DND-41 (cell line): ENCODE measurements at regions not wholly inside any gene's neighbourhood (a gene's known extent, or its start where the extent isn't known, plus 50 kb on each side); places are given as distances from the start of the nearest gene placed in this dataset.

ENCODE experiments used
- ATAC-seq: fragments of 200-7000 bp; cut with Tn5 transposase; 3 replicates; pipeline ENCODE4 v1.9.1; 2021; ENCODE audit warnings: low read depth; ENCODE audit not compliant: insufficient read depth
- DNase-seq: peaks from one replicate; pipeline ENCODE4 v3.0.0-alpha.2; 2020
- H2AFZ ChIP-seq: 2 replicates; pipeline ENCODE4 v1.6.0; 2012; ENCODE audit warnings: low read depth, low read length
- H3K27ac ChIP-seq: 2 replicates; pipeline ENCODE4 v1.5.1; 2012; ENCODE audit warnings: low read length, inconsistent platforms
- H3K27me3 ChIP-seq: fragments of 200-600 bp; sonication (generic); 2 replicates; pipeline ENCODE4 v1.6.0; 2012; ENCODE audit warnings: low read length, mild to moderate bottlenecking, inconsistent platforms; ENCODE audit not compliant: insufficient read depth, poor library complexity
- H3K36me3 ChIP-seq: 2 replicates; pipeline ENCODE4 v1.5.1; 2012; ENCODE audit warnings: low read length, inconsistent platforms; ENCODE audit not compliant: insufficient read depth
- H3K4me1 ChIP-seq: 2 replicates; pipeline ENCODE4 v1.5.1; 2012; ENCODE audit warnings: mild to moderate bottlenecking, low read length; ENCODE audit not compliant: insufficient read depth
- H3K4me2 ChIP-seq: 2 replicates; pipeline ENCODE4 v1.6.0; 2012; ENCODE audit warnings: mild to moderate bottlenecking, moderate library complexity, low read length, inconsistent platforms; ENCODE audit not compliant: insufficient read depth
- H3K4me3 ChIP-seq, 2 experiments: fragments of 200-600 bp in 1 of 2; shearing (Covaris generic) in 1 of 2; 2 replicates each; pipeline ENCODE4 v1.5.1; 2012 to 2016; ENCODE audit warnings: inconsistent platforms in 2 of 2, low read length in 2 of 2, mild to moderate bottlenecking in 2 of 2, low read depth in 1 of 2, moderate library complexity in 1 of 2
- H3K79me2 ChIP-seq: 2 replicates; pipeline ENCODE4 v1.6.0; 2012; ENCODE audit warnings: low read length, inconsistent platforms; ENCODE audit not compliant: insufficient read depth
- H3K9ac ChIP-seq: 2 replicates; pipeline ENCODE4 v1.6.0; 2012; ENCODE audit warnings: low read depth, mild to moderate bottlenecking, inconsistent platforms, low read length, moderate library complexity
- H3K9me3 ChIP-seq: 2 replicates; pipeline ENCODE4 v1.5.1; 2012; ENCODE audit warnings: low read length, moderate library complexity, mild to moderate bottlenecking, inconsistent platforms; ENCODE audit not compliant: insufficient read depth, severe bottlenecking
- H4K20me1 ChIP-seq: 2 replicates; pipeline ENCODE4 v1.6.0; 2012; ENCODE audit warnings: low read length; ENCODE audit not compliant: insufficient read depth
- EZH2 ChIP-seq: IDR thresholded peaks from 3 replicates; pipeline ENCODE4 v1.6.1; 2012; ENCODE audit warnings: borderline replicate concordance, low read depth, mild to moderate bottlenecking, moderate library complexity, low read length, inconsistent platforms; ENCODE audit not compliant: severe bottlenecking
- TF ChIP-seq, protein P1 (sequence below): IDR thresholded peaks from 2 replicates; pipeline ENCODE4 v1.5.1; 2012; ENCODE audit warnings: borderline replicate concordance, low read length, moderate library complexity, mild to moderate bottlenecking; ENCODE audit not compliant: poor library complexity, severe bottlenecking; ENCODE audit errors: extremely low read depth

DNA sequence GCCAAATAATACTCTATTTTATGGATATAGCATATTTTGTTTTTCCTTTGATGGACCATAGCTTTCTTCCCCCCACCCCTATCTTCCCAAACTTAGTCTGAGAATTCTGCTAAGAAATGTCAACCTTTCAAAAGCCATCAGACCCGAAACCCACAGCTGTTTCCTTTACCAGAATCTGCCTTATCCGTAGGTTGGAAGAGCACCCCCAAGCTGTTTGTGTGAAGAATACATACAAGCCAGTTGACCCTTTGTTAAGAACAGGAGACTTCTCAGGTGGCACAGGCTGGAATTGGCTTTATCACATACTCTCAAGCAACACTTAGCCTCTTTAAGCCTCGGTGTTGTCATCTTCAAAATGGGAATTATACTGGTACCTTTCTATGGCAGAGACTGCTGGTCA, 135.1 kb downstream of the ACTR3 start:
- H3K4me1 ChIP-seq, result no peaks in the 10 kb centered on the region
- H3K36me3 ChIP-seq, result no peaks in the 10 kb centered on the region
- H3K4me2 ChIP-seq, result no peak overlapping the region
- no peaks in the 10 kb centered on the region for H3K79me2 ChIP-seq
- H3K9ac ChIP-seq, result no peak overlapping the region
- no peak overlapping the region for H3K4me3 ChIP-seq
- H3K27ac ChIP-seq, result no peak overlapping the region
- H2AFZ ChIP-seq, result no peak overlapping the region
- DNase-seq (no peak), ATAC-seq (no peak)
- H3K9me3 ChIP-seq, result no peaks in the 10 kb centered on the region
- H3K27me3 ChIP-seq, result peaks cover 3% of the 10 kb centered on the region
- H4K20me1 ChIP-seq, result no peaks in the 10 kb centered on the region
- TF ChIP-seq EZH2, result no peak
- TF ChIP-seq, protein P1, sequence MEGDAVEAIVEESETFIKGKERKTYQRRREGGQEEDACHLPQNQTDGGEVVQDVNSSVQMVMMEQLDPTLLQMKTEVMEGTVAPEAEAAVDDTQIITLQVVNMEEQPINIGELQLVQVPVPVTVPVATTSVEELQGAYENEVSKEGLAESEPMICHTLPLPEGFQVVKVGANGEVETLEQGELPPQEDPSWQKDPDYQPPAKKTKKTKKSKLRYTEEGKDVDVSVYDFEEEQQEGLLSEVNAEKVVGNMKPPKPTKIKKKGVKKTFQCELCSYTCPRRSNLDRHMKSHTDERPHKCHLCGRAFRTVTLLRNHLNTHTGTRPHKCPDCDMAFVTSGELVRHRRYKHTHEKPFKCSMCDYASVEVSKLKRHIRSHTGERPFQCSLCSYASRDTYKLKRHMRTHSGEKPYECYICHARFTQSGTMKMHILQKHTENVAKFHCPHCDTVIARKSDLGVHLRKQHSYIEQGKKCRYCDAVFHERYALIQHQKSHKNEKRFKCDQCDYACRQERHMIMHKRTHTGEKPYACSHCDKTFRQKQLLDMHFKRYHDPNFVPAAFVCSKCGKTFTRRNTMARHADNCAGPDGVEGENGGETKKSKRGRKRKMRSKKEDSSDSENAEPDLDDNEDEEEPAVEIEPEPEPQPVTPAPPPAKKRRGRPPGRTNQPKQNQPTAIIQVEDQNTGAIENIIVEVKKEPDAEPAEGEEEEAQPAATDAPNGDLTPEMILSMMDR, result no peak

DNA sequence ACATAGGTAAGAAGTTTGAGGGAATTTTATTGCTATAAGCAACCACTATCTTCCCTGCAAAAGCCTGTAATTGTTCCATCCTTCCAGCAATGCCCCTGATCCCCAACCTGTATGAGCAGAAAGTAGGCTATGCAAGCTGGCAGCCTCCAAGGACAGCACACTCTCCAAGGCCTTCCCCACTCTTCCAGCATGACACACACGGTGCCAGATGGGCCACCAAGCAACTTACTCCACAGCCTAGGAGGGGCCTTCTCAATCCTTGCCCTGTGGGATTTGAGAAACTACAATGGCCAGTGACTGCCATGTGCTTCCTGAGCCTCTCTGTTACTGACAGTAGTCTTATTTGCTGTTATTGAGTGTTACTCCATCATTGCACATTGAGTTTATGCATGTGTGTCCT, 137.5 kb downstream of the ACTR3 start:
- no peak overlapping the region for H3K4me3 ChIP-seq
- no peaks in the 10 kb centered on the region for H4K20me1 ChIP-seq
- no peak overlapping the region for H3K4me2 ChIP-seq
- H3K79me2 ChIP-seq, result no peaks in the 10 kb centered on the region
- H3K9ac ChIP-seq, result no peak overlapping the region
- H3K4me1 ChIP-seq, result no peaks in the 10 kb centered on the region
- peaks cover 3% of the 10 kb centered on the region for H3K27me3 ChIP-seq
- ATAC-seq (no peak), DNase-seq (no peak)
- H3K27ac ChIP-seq, result no peak overlapping the region
- no peak overlapping the region for H2AFZ ChIP-seq
- no peaks in the 10 kb centered on the region for H3K9me3 ChIP-seq
- H3K36me3 ChIP-seq, result no peaks in the 10 kb centered on the region
- TF ChIP-seq, protein P1, result no peak
- no peak for TF ChIP-seq EZH2

DNA sequence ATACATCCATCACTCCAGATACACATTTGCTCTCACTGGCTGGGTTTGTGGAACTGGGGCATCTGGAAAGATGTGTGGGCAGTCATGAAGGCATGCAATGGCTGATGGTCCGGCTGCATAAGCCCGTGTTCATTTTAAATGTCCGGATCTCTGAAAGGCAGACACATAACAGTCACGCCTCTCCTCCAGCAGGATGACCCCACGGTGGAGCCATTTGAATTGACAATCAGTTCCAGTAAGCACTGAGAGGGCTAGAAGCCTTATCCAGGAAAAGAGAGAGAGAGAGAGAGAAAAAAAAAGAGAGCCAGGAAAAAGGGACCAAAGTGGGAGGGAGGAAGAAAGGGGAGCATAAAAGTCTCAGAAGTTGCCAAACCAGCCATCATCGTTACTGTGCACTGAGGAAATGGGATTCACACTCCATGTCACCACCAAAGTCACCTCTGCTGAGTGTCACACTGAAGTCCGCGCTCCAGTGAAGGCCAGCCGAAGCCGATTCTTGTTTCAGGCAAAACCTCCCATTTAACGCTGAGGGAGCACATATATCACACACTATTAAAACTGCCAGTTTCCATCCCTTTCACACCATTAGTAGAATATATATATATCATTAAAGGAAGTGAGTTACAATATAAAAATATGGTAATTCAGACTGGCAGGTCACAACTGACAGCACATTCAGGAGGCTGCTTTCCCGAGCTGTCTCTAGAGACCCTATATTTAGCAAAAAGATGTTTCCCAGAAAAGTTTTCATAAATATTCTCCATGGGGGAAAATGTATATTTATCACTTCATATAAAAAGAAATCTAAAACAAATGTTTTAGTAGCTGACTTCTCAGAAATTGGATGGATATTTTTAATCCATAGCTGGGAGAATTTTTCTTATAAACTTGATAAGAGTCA, 142.0 kb downstream of the ACTR3 start:
- Histone ChIP-seq H4K20me1 (no peaks in the 10 kb centered on the region), H2AFZ (no peak overlapping the region), H3K9me3 (no peaks in the 10 kb centered on the region), H3K27ac (no peak overlapping the region), H3K4me1 (no peaks in the 10 kb centered on the region), H3K27me3 (peaks cover 7% of the 10 kb centered on the region), H3K4me2 (no peak overlapping the region), H3K9ac (no peak overlapping the region), H3K36me3 (no peaks in the 10 kb centered on the region), H3K79me2 (no peaks in the 10 kb centered on the region), H3K4me3 (no peak overlapping the region)
- TF ChIP-seq EZH2, result no peak
- TF ChIP-seq, protein P1, result no peak
- ATAC-seq (no peak), DNase-seq (no peak)

DNA sequence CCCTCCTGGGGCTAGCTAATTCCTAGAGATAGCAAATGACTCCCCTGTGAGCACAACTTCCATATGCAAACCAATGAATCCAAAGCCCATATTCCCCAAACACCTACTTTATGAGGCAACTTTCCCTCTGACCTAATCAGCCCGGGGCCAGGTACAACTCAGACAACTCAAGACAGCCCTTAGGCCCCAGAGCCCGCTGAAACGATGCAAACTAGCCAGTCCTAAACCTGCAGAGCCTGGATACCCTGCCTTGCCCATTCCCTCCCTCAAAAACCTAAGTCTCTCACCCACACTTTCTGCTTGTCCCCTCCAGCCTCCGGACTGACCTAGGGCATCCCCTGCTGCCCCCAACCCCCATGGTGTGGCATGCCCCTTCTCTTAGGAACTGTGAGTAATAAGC, 142.8 kb downstream of the ACTR3 start:
- Histone ChIP-seq H3K4me2 (no peak overlapping the region), H3K9ac (no peak overlapping the region), H3K36me3 (no peaks in the 10 kb centered on the region), H3K27me3 (peaks cover 7% of the 10 kb centered on the region), H3K4me1 (no peaks in the 10 kb centered on the region), H3K9me3 (no peaks in the 10 kb centered on the region), H4K20me1 (no peaks in the 10 kb centered on the region), H3K79me2 (no peaks in the 10 kb centered on the region), H3K4me3 (no peak overlapping the region), H2AFZ (no peak overlapping the region), H3K27ac (no peak overlapping the region)
- TF ChIP-seq, protein P1, result no peak
- no peak for TF ChIP-seq EZH2
- ATAC-seq, result no peak
- DNase-seq, result no peak
